ENCODE measurements at regions not wholly inside any gene's neighbourhood (a gene's known extent, or its start where the extent isn't known, plus 50 kb on each side); places are given as distances from the start of the nearest gene placed in this dataset.
"Not testable (repeated sequence)": the region's sequence is repeated elsewhere in the genome, so short reads cannot be mapped to it uniquely, and the experiment has no call there.

DNA sequence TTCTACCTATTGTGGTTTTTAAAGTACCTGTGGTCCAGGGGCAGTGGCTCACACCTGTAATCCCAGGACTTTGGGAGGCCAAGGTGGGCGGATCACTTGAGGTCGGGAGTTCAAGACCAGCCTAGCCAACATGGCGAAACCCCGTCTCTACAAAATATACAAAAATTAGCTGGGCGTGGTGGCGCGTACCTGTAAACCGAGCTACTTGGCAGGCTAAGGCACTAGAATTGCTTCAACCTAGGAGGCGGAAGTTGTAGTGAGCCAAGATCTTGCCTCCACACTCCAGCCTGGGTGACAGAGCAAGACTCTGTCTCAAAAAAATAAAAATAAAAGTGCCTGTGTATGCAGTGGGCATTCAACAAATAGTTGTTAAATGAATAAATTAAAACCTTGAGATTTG lies 67.0 kb upstream of the GOLGA8O start:
- TF ChIP-seq CTCF, POLR2AphosphoS5 (IDR thresholded peaks at IDR 0.05): not testable (repeated sequence)
